Cardiac muscle cell (in vitro differentiated cells and primary cell): ENCODE measurements at regions not wholly inside any gene's neighbourhood (a gene's known extent, or its start where the extent isn't known, plus 50 kb on each side); places are given as distances from the start of the nearest gene placed in this dataset.

Experiments used
- DNase-seq, 2 donors: peaks; one replicate each; pipeline versions ENCODE4 v3.0.0 to v3.0.0-alpha.2; 2010 to 2017; ENCODE audit warnings: low read depth in 1 of 2, low spot score in 1 of 2
- H3K27ac ChIP-seq: fragments of 200-600 bp; sonication (generic); 2 replicates; pipeline ENCODE4 v1.5.1; 2016
- H3K27me3 ChIP-seq: fragments of 200-600 bp; sonication (generic); 2 replicates; pipeline ENCODE4 v1.6.0; 2016; ENCODE audit warnings: control low read depth
- H3K36me3 ChIP-seq: fragments of 200-600 bp; sonication (generic); 2 replicates; pipeline ENCODE4 v1.5.1; 2016; ENCODE audit warnings: control low read depth
- H3K4me1 ChIP-seq: fragments of 200-600 bp; sonication (generic); 2 replicates; pipeline ENCODE4 v1.8.1; 2017; ENCODE audit warnings: low read depth, mild to moderate bottlenecking, mixed run types
- H3K4me3 ChIP-seq: fragments of 200-600 bp; sonication (generic); 2 replicates; pipeline ENCODE4 v1.5.1; 2016; ENCODE audit warnings: mild to moderate bottlenecking
- H3K9me3 ChIP-seq: fragments of 200-600 bp; sonication (generic); 2 replicates; pipeline ENCODE4 v1.5.1; 2017; ENCODE audit warnings: low read depth, mild to moderate bottlenecking, control low read depth
- TF ChIP-seq, protein P1 (sequence below): IDR thresholded peaks from 2 replicates; pipeline ENCODE4 v1.5.1; 2012; ENCODE audit warnings: low read depth, mild to moderate bottlenecking, low read length

DNA sequence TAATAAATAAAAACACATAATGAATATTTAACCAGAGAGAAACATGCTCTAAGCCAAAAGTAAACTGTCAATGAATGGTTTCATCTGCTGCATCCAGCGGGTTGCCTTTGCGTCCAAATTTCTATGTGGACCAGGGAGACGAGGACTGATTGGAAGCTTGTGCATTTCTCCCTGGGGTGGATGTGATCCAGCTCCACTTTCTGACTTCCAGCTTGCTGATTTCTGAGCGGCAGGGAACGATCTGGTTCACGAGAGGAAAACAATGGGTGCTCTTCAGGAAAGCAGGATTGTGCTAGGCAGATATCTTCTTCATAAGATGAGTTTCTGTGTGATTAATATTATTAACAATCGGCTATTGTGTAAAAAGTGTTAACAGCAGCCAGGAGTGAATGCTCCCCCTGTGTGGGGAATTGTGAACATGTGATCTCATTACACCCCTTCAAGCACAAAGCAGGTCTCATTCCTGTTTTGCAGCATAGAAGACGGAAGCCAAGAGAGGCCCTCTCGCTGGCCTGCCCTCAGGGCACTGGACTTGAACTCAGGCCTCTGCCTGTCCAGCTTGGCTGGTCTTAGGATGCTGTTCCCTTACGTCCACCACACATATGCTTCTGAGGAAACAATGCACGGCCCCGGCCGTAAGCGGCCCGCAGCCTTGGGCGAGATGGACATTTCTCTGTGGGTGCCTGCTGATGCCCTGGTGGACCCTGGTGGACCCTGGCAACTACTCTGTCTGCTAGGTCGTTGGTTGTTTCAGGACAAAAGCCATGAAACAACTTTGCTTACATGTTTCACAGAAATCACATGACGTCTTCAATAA, 183.4 kb upstream of the C1orf174 start:
- Histone ChIP-seq H3K4me1 (no peaks in the 10 kb centered on the region), H3K27ac (no peak overlapping the region), H3K27me3 (no peaks in the 10 kb centered on the region), H3K9me3 (no peaks in the 10 kb centered on the region), H3K36me3 (no peaks in the 10 kb centered on the region), H3K4me3 (no peak overlapping the region)
- TF ChIP-seq, protein P1, sequence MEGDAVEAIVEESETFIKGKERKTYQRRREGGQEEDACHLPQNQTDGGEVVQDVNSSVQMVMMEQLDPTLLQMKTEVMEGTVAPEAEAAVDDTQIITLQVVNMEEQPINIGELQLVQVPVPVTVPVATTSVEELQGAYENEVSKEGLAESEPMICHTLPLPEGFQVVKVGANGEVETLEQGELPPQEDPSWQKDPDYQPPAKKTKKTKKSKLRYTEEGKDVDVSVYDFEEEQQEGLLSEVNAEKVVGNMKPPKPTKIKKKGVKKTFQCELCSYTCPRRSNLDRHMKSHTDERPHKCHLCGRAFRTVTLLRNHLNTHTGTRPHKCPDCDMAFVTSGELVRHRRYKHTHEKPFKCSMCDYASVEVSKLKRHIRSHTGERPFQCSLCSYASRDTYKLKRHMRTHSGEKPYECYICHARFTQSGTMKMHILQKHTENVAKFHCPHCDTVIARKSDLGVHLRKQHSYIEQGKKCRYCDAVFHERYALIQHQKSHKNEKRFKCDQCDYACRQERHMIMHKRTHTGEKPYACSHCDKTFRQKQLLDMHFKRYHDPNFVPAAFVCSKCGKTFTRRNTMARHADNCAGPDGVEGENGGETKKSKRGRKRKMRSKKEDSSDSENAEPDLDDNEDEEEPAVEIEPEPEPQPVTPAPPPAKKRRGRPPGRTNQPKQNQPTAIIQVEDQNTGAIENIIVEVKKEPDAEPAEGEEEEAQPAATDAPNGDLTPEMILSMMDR: no peak
- DNase-seq: no peak

DNA sequence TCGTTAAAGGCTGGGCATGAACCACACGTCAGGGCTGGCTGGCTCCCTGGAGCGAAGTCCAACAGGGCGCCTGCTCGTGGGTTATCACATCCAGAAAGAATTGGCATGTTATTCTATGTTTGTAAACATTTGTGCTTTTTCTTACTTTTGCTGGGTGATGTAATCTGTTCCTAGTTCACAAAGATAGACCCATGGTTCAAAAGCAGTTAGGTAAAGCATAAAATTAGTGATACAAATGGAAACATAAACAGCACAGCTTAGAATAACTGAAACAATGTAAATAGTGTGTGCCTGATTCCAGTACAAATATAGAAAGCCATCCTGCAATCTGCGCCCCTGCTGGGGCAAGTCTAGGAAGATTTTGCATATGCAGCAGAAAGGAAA, 184.0 kb upstream of the C1orf174 start:
- H3K27ac ChIP-seq: no peak overlapping the region
- H3K27me3 ChIP-seq: no peaks in the 10 kb centered on the region
- H3K36me3 ChIP-seq: no peaks in the 10 kb centered on the region
- no peaks in the 10 kb centered on the region for H3K4me1 ChIP-seq
- no peak overlapping the region for H3K4me3 ChIP-seq
- no peaks in the 10 kb centered on the region for H3K9me3 ChIP-seq
- TF ChIP-seq, protein P1: no peak
- no peak for DNase-seq

DNA sequence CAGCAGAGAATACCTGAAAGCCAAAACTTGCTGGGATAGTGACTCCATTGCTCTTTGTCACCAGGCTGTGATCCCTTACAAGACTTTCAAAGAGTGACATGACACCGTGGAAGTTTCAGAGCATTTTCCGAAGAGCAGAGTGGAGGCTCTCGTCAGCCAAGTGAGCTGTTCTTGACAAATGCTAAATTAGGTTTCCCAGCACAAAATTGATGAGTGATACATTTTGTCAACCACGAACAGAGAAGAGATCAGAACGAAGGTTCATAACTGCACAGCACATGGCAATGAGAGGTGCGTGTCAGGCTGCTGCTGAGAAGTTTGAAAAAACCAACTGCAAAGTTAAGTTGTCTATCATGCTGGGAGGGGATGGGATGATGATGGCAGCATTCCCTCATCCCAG, 184.4 kb upstream of the C1orf174 start:
- no peak overlapping the region for H3K27ac ChIP-seq
- no peaks in the 10 kb centered on the region for H3K27me3 ChIP-seq
- DNase-seq: no peak
- H3K9me3 ChIP-seq: no peaks in the 10 kb centered on the region
- no peak overlapping the region for H3K4me3 ChIP-seq
- TF ChIP-seq, protein P1: no peak
- no peaks in the 10 kb centered on the region for H3K4me1 ChIP-seq
- H3K36me3 ChIP-seq: no peaks in the 10 kb centered on the region

DNA sequence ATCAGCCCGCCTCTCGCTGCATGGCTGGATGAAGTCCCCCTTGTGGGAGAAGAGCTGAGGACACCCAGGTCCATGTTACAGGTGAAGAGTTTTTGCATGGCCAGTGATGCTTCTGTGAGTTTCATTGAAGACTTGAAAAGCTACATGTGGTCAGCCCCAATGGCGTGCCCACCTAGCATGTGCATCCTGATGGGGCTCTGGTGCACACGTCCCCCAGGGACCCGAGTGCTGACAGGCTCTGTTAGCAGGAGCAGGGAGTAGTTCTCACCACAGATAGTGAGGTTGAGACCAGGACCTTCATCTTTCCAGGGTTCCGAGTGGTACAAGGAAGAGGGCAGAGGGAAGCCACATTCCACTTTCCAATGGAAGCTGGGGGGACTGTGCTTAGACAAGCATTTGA, 184.8 kb upstream of the C1orf174 start:
- no peak overlapping the region for H3K4me3 ChIP-seq
- TF ChIP-seq, protein P1: no peak
- H3K9me3 ChIP-seq: no peaks in the 10 kb centered on the region
- no peaks in the 10 kb centered on the region for H3K27me3 ChIP-seq
- H3K36me3 ChIP-seq: no peaks in the 10 kb centered on the region
- no peak overlapping the region for H3K27ac ChIP-seq
- DNase-seq: no peak
- no peaks in the 10 kb centered on the region for H3K4me1 ChIP-seq

DNA sequence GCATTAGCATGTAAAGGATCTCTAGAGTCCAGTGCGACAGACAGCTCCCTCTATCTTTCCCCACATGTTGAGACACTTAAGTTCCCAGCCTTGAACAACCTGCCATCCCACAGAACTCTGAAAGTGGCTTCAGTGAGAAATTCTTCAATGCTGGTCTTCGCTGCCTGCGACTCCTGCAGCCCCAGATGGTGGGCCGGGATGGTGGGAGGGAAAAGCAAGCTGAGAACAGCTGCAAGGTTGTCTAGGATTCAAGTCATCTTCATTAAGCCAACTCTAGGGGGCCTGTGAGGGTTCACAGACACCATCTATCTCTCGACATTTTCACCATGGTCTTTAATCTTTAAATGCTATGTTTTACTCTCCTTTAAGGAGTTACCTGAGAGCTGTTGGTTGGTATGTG, 185.5 kb upstream of the C1orf174 start:
- H3K27me3 ChIP-seq: no peaks in the 10 kb centered on the region
- H3K4me1 ChIP-seq: no peaks in the 10 kb centered on the region
- H3K4me3 ChIP-seq: no peak overlapping the region
- DNase-seq: no peak
- no peak overlapping the region for H3K27ac ChIP-seq
- no peaks in the 10 kb centered on the region for H3K9me3 ChIP-seq
- TF ChIP-seq, protein P1: no peak
- H3K36me3 ChIP-seq: no peaks in the 10 kb centered on the region
